Jurkat, Clone E6-1 (cell line): ENCODE measurements at regions not wholly inside any gene's neighbourhood (a gene's known extent, or its start where the extent isn't known, plus 50 kb on each side); places are given as distances from the start of the nearest gene placed in this dataset.

Experiments
- DNase-seq: peaks from one replicate; pipeline ENCODE4 v3.0.0-alpha.2; 2011; ENCODE audit warnings: low read depth, low spot score
- H3K4me3 ChIP-seq: 2 replicates; pipeline ENCODE4 v1.5.1; 2011; ENCODE audit warnings: mild to moderate bottlenecking, low read length, control low read depth, moderate library complexity

DNA sequence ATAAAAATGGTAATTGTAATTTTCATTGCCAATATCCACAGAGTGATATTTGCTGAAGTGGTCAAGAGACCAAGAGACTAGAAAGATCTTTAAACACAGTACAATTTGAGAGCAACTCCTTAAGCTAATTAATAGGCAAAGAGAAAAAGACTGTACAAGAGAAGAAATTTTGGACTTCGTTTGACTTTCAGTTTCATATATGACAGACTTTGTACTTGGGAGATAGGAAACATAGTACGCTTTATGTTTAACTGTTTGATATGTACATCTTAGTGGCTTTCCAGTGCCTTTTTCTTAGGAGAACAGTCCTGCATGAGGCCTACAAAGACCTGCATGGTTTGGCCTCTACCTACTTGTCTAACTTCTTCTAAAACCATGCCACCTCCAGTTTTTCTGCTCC lies 1118.1 kb downstream of the TRHDE start:
- H3K4me3 ChIP-seq: no peak overlapping the region
- DNase-seq: no peak

DNA sequence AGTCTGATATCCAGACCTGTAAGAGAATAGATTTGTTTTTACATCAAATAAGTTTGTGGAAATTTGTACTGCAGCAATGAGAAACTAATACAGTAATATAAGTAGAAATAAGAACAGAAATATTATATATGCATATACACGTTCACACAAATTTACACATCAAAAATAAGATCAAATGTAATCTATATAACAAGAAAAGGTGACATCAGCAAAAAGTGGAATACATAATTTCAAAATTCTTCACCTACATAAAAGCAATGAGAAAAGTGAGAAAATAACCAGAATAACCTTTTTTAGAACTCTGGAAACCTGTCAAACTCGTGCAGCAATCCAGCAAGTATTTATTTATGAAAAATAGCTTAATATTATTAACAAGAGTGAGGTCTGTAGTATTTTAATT lies 1124.6 kb upstream of the ATXN7L3B start:
- no peak for DNase-seq
- no peak overlapping the region for H3K4me3 ChIP-seq

DNA sequence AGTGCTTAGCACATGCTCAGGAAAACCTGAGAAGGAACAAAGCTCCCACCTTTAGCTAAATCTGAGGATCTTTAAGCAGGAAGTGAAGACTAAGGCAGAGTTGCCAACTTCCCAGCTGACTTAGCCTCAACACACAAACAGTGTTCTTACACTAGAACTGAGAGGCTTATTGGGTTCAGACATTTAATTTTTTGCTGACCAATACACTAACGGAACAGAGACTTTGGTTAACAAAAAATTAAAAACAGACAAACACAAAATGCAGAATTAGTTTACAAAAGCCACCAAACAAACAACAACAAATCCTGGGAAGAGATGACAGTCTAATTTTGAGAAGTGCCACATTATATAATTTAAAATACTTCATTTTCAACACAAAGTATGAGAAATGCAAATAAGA lies 1123.7 kb upstream of the ATXN7L3B start:
- no peak for DNase-seq
- no peak overlapping the region for H3K4me3 ChIP-seq

DNA sequence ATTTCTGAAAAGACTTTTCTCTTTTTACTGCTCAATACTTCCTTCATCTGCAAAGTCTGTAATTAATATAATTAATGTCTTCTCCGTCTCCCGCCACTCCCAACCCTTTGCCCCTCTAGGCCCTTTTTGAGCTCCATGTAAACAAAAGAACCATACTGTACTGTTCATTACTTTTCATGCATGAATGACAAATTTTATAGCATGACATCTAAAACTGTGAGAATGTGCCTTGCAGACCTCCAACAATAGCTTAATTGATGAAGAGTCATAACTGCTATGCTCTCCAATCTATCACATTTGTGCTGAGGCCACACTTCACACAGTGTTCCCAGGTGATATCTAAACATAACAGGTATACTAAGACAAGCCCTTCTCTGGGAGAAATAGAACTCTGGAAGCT lies 1122.7 kb upstream of the ATXN7L3B start:
- DNase-seq: no peak
- no peak overlapping the region for H3K4me3 ChIP-seq

DNA sequence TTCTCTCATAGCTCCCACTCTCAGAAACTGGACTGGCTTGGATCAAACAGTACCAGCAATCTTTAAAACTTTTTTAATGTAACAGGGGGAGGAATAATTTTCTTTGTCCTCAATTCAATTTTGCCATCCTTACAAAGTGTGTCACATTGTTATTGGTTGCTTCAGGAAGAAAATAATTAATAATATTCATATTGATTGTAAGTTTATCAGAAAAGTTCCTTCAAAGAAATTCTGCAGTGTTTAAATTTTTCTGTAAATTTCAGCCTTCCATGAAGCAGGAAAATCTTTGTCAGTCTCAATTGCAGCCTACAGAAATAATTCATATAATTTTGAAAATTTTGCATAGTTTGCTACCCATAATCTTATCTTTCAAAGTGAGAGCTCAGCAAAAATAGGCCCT lies 1119.1 kb upstream of the ATXN7L3B start:
- no peak overlapping the region for H3K4me3 ChIP-seq
- no peak for DNase-seq

DNA sequence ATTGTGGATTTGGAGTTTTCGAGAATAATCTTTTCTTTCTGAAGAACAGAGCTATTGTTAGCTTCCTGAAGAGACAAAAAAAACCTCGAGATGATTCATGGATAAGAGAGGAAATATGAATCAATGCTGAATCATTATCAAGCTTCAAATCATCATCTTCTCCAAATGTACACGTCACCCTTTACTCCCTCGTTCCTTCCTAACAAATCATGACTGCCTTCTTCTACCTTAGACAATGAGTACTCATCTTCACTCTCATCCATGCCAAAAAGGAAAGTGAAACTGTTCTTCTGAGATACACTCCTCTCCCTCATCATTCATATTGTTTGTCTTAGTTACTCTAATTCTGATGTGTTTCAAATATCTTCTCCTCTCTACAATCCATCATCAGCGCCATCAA lies 1115.8 kb upstream of the ATXN7L3B start:
- DNase-seq: no peak
- no peak overlapping the region for H3K4me3 ChIP-seq

DNA sequence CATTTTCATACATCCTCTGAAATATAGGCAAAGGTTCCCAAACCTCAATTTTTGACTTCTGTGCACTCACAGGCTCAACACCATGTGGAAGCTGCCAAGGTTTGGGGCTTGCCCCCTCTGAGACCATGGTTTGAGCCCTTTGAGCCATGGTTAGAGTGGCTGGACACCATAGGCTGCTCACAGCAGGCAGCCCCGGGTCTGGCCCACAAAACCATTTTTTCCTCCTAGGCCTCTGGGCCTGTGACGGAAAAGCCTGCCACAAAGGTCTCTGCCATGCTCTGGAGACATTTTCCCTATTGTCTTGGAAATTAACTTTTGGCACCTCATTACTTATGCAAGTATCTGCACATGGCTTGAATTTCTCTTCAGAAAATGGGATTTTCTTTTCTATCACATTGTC lies 1113.2 kb upstream of the ATXN7L3B start:
- no peak for DNase-seq

DNA sequence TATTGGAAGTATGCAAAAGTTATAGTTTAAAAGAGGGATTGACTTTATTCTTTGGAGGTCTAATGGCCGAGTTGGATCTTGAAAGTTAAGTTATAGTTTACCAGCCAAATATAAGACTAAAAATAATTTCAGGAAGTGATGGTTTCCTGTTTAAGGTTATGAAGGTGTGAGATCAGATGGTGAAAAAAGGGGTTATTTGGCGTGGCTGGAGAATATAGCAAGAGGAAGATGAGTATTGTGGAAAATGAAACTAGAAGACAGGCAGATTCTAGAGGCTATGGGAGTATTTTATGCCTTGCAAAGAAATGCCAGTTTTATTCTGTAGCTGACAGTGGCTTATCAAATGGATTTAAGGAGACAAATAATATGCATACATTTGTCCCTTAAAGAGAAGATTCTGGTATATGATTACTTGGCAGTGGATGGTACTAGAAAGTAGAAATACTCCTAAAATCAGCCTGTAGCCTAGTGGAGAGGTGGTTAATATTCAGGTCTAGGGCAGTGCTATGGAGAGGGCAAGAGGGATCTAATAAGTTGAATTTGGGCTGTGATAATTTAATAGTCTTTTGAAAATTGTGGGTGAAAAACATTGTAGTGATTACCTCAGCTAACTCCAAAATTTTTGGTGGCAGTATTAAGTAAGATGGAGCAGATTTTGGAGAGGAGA lies 1091.8 kb upstream of the ATXN7L3B start:
- H3K4me3 ChIP-seq: no peak overlapping the region
- no peak for DNase-seq

More for the DNA sequence above, 1113.2 kb upstream of the ATXN7L3B start:
- no peak overlapping the region for H3K4me3 ChIP-seq

DNA sequence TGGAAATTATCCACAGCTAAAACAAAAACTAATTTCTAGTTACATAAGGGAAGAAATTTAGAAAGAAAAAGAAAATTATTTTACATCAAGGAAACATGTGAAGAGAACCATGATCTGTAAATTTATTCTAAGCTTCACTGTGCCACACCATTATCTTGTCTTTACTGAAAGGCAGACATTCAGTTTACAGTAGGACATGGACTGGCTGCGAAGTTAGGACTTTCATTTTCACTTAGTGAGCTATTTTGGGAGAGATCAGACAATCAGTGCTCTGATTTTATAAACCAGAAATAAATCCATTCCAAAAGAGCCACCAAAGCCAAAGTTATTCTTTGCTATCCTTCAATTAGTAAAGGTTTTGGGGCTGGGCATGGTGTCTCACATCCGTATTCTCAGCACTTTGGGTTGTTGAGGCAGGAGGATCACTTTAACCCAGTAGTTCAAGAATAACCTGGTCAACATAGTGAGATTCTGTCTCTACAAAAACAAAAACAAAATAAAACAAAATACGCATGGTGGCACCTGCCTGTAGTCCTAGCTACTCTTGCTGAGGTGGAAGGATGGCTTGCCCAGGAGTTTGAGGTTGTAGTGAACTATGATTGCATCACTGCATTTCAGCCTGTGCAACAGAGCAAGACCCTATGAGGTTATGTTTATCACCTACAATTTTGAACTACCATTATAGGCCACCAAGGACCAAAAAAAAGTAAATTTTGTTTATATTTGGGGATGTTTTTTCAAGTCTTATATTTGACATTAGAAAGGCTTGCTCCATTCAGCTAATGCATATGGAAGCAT lies 1084.8 kb upstream of the ATXN7L3B start:
- H3K4me3 ChIP-seq: no peak overlapping the region
- no peak for DNase-seq

DNA sequence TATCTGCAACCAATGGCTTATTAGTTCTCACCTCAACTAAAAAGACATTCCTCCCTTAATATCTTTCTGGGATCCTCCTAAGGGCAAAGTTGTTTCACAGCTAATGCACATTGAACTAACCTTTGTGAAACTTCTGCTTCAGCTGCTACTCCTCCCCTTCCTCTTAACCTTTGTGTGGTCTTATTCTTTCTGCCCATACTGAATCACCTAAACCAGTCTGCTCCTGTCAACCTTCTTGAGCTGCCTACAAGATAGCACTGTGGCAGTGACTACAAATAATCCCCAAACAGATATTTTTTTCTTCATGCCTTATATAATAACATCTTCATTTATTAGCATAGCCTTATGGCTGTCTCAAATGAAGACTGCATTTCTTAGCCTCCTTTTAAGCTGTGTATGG lies 1077.4 kb upstream of the ATXN7L3B start:
- no peak overlapping the region for H3K4me3 ChIP-seq
- DNase-seq: no peak

DNA sequence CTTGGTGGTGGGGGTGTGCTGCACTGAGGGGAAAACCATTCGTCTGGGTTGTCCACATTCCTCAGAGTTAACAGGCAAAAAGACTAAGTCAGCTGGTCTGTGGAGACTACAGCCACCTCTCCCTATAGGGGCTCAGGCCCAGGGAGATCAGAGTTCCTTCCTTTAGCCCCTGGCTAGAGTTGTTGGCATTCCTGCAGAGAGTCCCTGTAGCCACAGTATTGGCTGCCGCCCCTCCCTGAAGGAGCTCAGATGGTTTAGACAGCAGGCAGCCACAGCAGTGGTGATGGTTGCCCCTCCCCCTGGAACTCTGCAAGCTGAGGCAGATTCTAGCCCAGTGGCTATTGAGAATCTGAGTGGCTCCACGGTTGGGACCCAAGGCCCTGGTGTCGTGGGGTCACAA lies 1072.5 kb upstream of the ATXN7L3B start:
- no peak overlapping the region for H3K4me3 ChIP-seq
- no peak for DNase-seq

DNA sequence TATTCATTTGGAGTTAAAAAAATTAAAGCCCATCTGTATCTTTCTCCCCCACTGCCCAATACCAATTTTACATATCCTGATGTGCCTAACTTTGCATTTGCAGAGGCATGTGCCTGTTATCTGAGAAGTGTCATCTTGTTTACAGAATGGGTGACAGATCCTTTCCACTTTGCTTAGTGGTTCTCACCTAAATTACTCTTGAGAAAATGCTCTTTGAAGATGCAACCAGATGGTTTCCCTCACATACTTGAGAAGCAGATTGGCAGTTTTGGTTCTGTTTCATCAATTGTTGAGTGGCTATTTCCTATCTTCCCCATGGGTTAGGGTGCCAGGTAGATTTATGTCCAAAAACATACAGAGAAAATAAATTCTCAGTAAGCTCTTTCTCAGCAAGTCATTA lies 1051.4 kb upstream of the ATXN7L3B start:
- H3K4me3 ChIP-seq: no peak overlapping the region
- DNase-seq: no peak

DNA sequence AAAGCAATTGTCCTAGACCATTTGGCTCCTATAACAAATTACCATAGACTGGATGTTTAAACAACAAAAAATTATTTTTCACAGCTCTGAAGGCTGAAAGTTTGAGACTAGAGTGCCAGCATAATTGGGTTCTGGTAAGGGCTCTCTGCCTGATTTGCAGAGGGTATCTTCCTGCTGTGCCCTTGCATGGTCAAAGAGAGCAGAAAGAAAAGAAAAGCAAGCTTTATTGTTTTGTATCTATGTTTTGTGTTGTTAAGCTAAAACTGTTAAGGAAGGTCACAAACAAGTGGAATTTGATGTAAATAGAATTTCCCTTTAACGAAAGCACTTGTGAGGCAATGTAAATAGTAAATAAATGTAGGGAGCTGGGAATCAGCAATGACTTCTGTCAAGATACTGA lies 1031.0 kb upstream of the ATXN7L3B start:
- no peak overlapping the region for H3K4me3 ChIP-seq
- DNase-seq: no peak

DNA sequence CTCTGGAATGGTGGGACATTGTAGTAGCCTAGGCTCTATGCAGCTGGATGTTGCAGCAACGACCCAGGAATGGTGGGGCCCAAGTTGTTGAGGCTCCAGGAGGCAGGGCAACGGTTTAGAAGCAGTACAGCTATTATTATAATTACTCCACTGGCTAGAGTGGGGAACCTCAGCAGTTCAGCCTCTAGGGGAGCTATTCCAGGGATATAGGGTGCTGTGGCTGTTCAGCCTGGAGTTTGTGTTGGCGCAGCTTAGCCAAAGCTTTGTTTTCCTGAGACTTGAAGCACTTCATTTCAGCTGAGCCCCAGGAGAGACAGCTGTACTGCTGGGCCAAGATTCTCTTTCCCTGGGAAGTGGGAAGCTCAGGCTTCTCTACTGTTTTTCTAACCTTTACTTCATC lies 1023.0 kb upstream of the ATXN7L3B start:
- no peak overlapping the region for H3K4me3 ChIP-seq
- no peak for DNase-seq

DNA sequence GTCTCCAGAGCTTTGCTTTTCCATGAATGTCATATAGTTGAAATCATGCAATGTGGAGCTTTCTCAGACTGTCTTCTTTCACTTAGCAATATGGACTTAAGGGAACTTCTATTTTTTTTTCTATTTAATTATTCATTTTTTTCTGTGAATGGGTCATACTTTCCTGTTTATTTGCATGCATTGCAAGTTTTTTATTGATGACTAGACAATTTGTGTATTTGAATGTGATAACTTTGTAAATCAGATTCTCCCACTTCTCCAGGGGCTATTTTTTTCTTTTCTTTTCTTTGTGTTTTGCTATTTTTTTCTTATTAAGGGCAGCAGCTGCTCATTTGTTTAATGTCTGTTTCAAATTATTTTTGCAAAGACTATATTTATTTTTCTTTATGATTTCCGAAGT lies 1019.8 kb upstream of the ATXN7L3B start:
- no peak for DNase-seq
- H3K4me3 ChIP-seq: no peak overlapping the region

DNA sequence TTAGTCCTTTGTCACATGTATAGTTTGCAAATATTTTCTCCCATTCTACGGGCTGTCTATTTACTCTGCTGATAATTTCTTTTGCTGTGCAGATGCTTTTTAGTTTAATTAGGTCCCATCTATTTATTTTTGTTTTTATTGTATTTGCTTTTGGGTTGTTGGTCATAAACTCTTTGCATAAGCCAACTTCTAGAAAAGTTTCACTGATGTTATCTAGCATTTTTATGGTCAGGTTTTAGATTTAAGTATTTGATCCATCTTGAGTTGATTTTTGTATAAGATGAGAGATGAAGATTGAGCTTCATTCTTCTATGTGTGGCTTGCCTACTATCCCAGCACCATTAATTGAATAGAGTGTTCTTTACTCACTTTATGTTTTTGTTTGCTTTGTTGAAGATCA lies 1008.4 kb upstream of the ATXN7L3B start:
- H3K4me3 ChIP-seq: no peak overlapping the region
- DNase-seq: no peak

DNA sequence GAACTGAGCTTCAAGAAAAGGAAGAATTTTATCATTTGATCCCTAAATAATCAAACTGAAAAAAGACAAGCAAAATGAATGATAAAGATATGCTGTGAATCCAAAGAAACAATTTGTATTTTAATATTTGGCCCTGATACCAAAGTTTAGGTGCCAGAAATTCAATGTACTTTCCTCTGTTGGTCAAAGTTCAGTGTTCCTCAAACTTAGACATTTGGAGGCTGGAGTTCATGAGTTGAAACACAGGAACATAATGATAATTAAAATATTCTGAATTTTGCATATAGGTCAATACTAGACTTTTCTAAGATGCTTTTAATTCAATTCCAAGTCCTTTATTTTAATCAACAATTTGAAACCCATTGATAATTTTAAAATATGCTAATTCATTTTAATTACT lies 1007.7 kb upstream of the ATXN7L3B start:
- DNase-seq: no peak
- no peak overlapping the region for H3K4me3 ChIP-seq

DNA sequence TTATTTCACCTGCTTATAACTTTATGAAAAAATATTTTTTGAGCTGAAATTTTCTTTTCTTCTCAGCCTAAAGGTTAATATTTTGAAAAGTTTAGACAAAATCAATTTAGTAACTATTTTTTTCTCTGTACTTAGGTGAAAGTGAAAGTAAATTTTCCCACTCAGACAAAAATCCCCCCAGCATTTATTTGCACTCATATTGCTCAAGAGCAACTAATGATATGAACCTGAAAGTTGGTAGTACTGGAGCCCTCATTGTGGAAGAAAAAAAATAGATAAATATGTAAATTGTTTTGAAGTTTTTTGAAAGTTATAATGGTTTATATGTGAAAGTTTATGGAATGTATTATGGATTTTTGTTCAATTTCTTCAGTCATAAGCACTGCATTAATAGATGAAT lies 1005.9 kb upstream of the ATXN7L3B start:
- H3K4me3 ChIP-seq: no peak overlapping the region
- DNase-seq: no peak

DNA sequence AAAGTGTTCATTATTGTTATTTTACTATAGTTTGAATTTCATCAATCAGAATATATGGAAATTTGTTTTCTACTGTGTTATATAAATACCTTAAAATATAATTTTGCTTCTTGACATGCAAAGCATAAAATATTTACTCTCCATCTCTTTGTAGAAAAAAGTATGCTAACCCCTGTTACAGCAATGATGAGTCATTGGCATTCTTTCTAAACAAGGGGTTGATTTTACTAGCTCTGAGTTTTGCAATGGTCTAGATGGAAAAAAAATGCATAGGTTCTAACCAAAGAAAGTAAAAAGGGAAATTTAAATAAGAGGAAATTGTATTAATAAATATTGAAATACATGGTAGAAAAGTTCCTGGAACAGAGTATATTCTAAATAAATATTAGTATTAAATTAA lies 990.2 kb upstream of the ATXN7L3B start:
- no peak overlapping the region for H3K4me3 ChIP-seq
- no peak for DNase-seq

DNA sequence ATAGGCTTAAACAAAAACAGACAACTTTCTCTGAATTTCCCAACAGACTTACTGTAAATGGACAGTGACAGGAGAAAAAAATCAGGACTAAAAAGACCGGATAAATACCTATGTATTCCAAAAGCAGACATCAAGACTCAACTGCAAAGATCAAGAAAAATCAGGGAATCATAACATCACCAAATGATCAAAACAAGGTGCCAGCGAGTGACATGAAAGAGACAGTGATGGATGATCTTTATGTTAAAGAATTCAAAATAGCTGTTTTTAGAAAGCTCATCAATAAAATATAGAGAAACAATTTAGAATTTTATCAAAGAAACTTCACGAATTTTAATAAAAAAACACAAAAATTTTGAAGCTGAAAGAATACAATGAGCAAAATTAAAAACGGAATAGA lies 952.5 kb upstream of the ATXN7L3B start:
- no peak for DNase-seq
- no peak overlapping the region for H3K4me3 ChIP-seq

DNA sequence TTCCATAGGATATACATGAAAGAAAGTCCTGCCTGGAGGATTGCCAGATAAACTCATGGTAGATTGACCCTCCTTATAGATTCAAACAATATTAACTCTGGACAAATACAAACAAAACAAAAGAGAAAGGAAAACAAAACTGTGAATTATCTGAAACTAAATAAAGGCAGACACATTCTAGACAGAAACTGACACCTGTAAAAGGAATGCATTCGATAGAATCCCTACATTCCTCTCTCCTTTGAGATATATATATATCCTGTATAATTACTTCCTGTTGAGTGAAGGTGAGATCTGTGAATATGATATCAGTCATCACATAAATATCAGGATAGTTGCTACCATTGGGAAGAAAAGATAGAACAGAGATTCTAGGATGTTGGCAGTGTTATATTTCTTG lies 948.4 kb upstream of the ATXN7L3B start:
- no peak overlapping the region for H3K4me3 ChIP-seq
- no peak for DNase-seq
